ENCODE measurements at regions not wholly inside any gene's neighbourhood (a gene's known extent, or its start where the extent isn't known, plus 50 kb on each side); places are given as distances from the start of the nearest gene placed in this dataset.

GRCh38 chr9:26606756-26607155, 285.8 kb downstream of the CAAP1 start:
- Histone ChIP-seq H3K9me3 (no peaks in the 10 kb centered on the region), H3K27me3 (no peaks in the 10 kb centered on the region), H3K4me3 (no peak overlapping the region), H3K27ac (no peak overlapping the region), H3K4me1 (no peaks in the 10 kb centered on the region), H3K36me3 (no peaks in the 10 kb centered on the region)
- TF ChIP-seq POLR2A (IDR thresholded peaks at IDR 0.05) (no peak), POLR2AphosphoS5 (IDR thresholded peaks at IDR 0.05; ENCODE audit: insufficient read depth in 1 of 2, low read depth in 1 of 2) (no peak), CTCF (IDR thresholded peaks at IDR 0.05) (no peak)
- DNase-seq (ENCODE audit: extremely low spot score in 2 of 2): no peak
- intact Hi-C loops (cut with DNase I): no loop called here

GRCh38 chr9:26605367-26605766, 287.2 kb downstream of the CAAP1 start:
- intact Hi-C loops (cut with DNase I): no loop called here
- no peak overlapping the region for H3K4me3 ChIP-seq
- H3K36me3 ChIP-seq: no peaks in the 10 kb centered on the region
- no peak for DNase-seq (ENCODE audit: extremely low spot score in 2 of 2)
- H3K27me3 ChIP-seq: no peaks in the 10 kb centered on the region
- H3K9me3 ChIP-seq: no peaks in the 10 kb centered on the region
- no peak for TF ChIP-seq CTCF (IDR thresholded peaks at IDR 0.05)
- no peak for TF ChIP-seq POLR2A (IDR thresholded peaks at IDR 0.05)
- no peak for TF ChIP-seq POLR2AphosphoS5 (IDR thresholded peaks at IDR 0.05; ENCODE audit: insufficient read depth in 1 of 2, low read depth in 1 of 2)
- H3K27ac ChIP-seq: no peak overlapping the region
- no peaks in the 10 kb centered on the region for H3K4me1 ChIP-seq

- TF ChIP-seq CTCF (IDR thresholded peaks at IDR 0.05) (no peak), POLR2AphosphoS5 (IDR thresholded peaks at IDR 0.05; ENCODE audit: insufficient read depth in 1 of 2, low read depth in 1 of 2) (no peak), POLR2A (IDR thresholded peaks at IDR 0.05) (no peak)
- H3K4me1 ChIP-seq: no peaks in the 10 kb centered on the region
- H3K36me3 ChIP-seq: no peaks in the 10 kb centered on the region
- no peaks in the 10 kb centered on the region for H3K9me3 ChIP-seq
- no peak overlapping the region for H3K27ac ChIP-seq
- intact Hi-C loops (cut with DNase I): no loop called here
- no peak overlapping the region for H3K4me3 ChIP-seq
- DNase-seq (ENCODE audit: extremely low spot score in 2 of 2): no peak
- H3K27me3 ChIP-seq: no peaks in the 10 kb centered on the region
Observed at GRCh38 chr9:26604076-26604662, 288.4 kb downstream of the CAAP1 start.

GRCh38 chr9:26603617-26604016, 289.0 kb downstream of the CAAP1 start:
- no peak for TF ChIP-seq POLR2AphosphoS5 (IDR thresholded peaks at IDR 0.05; ENCODE audit: insufficient read depth in 1 of 2, low read depth in 1 of 2)
- no peak for TF ChIP-seq POLR2A (IDR thresholded peaks at IDR 0.05)
- no peak for TF ChIP-seq CTCF (IDR thresholded peaks at IDR 0.05)
- H3K9me3 ChIP-seq: no peaks in the 10 kb centered on the region
- no peak for DNase-seq (ENCODE audit: extremely low spot score in 2 of 2)
- H3K36me3 ChIP-seq: no peaks in the 10 kb centered on the region
- H3K27me3 ChIP-seq: no peaks in the 10 kb centered on the region
- intact Hi-C loops (cut with DNase I): no loop called here
- no peak overlapping the region for H3K27ac ChIP-seq
- no peaks in the 10 kb centered on the region for H3K4me1 ChIP-seq
- no peak overlapping the region for H3K4me3 ChIP-seq

GRCh38 chr9:26597542-26598149, 295.0 kb downstream of the CAAP1 start:
- H3K9me3 ChIP-seq: no peaks in the 10 kb centered on the region
- no peak overlapping the region for H3K27ac ChIP-seq
- no peaks in the 10 kb centered on the region for H3K27me3 ChIP-seq
- no peak overlapping the region for H3K4me3 ChIP-seq
- no peak for TF ChIP-seq POLR2AphosphoS5 (IDR thresholded peaks at IDR 0.05; ENCODE audit: insufficient read depth in 1 of 2, low read depth in 1 of 2)
- TF ChIP-seq POLR2A (IDR thresholded peaks at IDR 0.05): no peak
- no peak for TF ChIP-seq CTCF (IDR thresholded peaks at IDR 0.05)
- intact Hi-C loops (cut with DNase I): no loop called here
- no peak for DNase-seq (ENCODE audit: extremely low spot score in 2 of 2)
- H3K4me1 ChIP-seq: no peaks in the 10 kb centered on the region
- no peaks in the 10 kb centered on the region for H3K36me3 ChIP-seq
